C4-2B (cell line): ENCODE measurements at regions not wholly inside any gene's neighbourhood (a gene's known extent, or its start where the extent isn't known, plus 50 kb on each side); places are given as distances from the start of the nearest gene placed in this dataset.

Source experiments
- H3K27ac ChIP-seq: fragments of 450-650 bp; 2 replicates; pipeline ENCODE4 v1.5.1; 2017
- CTCF ChIP-seq: fragments of 450-650 bp; conservative IDR thresholded peaks from 2 replicates; pipeline ENCODE4 v1.5.1; 2017; ENCODE audit warnings: mild to moderate bottlenecking
- ZFX ChIP-seq: fragments of 450-650 bp; IDR thresholded peaks from 2 replicates; pipeline ENCODE4 v1.6.1; 2017

GRCh38 chr9:13580760-13581159 is 301.3 kb upstream of the MPDZ start:
- H3K27ac ChIP-seq = no peak overlapping the region
- TF ChIP-seq ZFX (no peak), CTCF (no peak)

- no peak overlapping the region for H3K27ac ChIP-seq
- TF ChIP-seq CTCF (no peak), ZFX (no peak)
These were observed 300.6 kb upstream of the MPDZ start for GRCh38 chr9:13580131-13580530.

- no peak overlapping the region for H3K27ac ChIP-seq
- TF ChIP-seq CTCF = no peak
- TF ChIP-seq ZFX = no peak
These were observed 296.6 kb upstream of the MPDZ start for GRCh38 chr9:13576101-13576500.

- H3K27ac ChIP-seq = no peak overlapping the region
- no peak for TF ChIP-seq ZFX
These were observed 296.1 kb upstream of the MPDZ start for GRCh38 chr9:13575558-13575957.

GRCh38 chr9:13570068-13570974 is 290.8 kb upstream of the MPDZ start:
- no peak overlapping the region for H3K27ac ChIP-seq
- TF ChIP-seq ZFX (no peak), CTCF (no peak)

- TF ChIP-seq CTCF = no peak
- no peak for TF ChIP-seq ZFX
These were observed 290.1 kb upstream of the MPDZ start for GRCh38 chr9:13569602-13570067.

GRCh38 chr9:13568841-13569601 is 289.5 kb upstream of the MPDZ start:
- TF ChIP-seq ZFX = no peak
- no peak for TF ChIP-seq CTCF
- no peak overlapping the region for H3K27ac ChIP-seq

More at GRCh38 chr9:13569602-13570067, 290.1 kb upstream of the MPDZ start:
- no peak overlapping the region for H3K27ac ChIP-seq
